GM21576 (cell line): ENCODE measurements at regions not wholly inside any gene's neighbourhood (a gene's known extent, or its start where the extent isn't known, plus 50 kb on each side); places are given as distances from the start of the nearest gene placed in this dataset.
A peak's percentile ranks its signal among the peaks of the same experiment; 100 is the strongest.
"Not testable (repeated sequence)": the region's sequence is repeated elsewhere in the genome, so short reads cannot be mapped to it uniquely, and the experiment has no call there.

Experiments
- ATAC-seq: cut with Tn5 transposase; IDR thresholded peaks from one replicate; pipeline ENCODE4 v1.9.1; 2021; ENCODE audit warnings: mild to moderate bottlenecking, moderate library complexity; ENCODE audit not compliant: unreplicated experiment

DNA sequence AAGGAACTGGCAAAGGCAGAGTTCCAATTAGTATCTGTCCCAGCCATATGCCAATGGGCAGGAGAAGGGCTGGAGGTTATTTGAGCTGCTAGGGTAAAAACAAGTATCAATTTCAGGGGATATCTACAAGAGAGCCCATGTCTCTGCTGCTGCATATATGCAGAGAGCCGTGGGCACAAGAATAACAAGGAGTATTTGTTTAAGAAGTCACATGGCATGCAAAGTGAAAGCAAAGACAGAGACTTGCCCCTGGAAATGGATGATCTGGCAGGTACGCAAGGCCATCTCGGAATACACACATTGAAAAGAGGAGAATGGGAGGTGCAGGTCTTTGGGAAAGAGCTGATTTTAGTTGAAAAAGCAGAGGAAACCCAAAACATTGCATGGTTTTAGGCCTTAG lies 170.6 kb downstream of the EVA1A start:
- no peak for ATAC-seq

DNA sequence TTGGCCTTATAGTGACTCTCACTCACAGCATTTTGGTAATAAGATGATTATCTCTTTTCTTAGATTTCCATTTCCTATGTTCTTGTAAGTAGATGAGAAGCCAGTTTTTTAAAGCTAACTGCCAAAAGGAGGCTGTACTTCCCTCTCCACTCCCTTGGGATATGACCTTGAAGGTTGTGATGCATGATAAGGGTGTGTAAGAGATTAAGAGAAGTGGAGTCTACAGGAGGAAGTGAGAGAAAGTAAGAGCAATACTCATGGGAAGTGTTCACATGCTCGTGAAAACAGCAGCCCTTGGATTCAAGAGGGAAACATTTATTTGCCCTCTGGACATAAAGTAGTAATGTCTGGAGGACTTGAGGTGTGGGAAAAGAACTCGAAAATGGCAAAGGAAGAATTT lies 171.5 kb downstream of the EVA1A start:
- ATAC-seq: no peak

DNA sequence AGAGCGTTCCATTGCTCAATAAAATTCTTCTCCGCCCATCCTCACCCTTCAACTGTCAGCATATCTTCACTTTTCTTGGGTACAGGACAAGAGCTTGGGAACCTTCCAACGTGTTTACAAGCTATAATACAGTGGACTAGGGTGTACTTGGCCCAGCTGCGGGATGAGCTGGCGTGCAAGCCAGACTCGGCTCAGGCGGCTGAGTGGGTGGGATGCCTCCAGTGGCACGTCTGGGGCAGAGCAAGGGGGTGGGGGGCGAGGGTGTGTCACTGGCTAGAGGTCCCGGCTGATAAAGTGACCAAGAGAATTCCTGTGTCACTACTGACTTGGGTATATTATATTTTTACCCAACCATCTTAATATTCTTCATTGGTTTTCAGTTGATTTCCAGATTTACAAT lies 179.7 kb downstream of the EVA1A start:
- ATAC-seq: no peak

DNA sequence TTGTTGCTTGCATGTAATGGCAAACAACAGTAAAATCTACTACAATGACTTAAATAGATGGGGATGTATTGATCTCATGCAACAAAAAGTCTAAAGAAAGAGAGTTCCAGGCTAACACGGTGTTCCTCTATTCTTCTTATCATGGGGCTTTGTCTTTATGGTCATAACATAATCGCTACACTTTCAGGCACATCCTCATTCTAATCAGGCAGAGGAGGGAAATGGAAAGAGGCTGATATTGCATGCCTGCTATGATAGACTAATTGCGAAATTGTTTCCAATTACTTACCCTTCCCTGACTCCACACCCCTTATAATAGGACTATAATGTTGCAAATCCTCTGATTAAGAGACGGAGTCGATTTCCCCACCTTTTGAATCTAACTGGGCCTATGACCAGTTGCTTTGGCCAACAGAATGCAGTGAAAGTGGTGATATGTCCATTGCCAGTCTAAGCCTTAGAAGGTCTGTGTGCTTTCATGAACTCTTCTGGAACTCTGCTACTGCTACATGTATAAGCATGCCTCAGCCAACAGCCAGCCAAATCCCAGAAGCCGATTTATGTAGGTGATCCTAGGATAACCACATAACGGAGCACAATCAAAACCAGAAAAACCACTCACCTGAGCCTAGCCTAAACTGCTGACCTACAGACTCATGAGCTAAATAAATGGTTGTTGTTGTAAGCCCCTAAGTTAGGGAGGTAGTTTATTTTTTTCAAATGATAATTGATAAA lies 180.3 kb upstream of the TACR1 start:
- ATAC-seq: no peak

DNA sequence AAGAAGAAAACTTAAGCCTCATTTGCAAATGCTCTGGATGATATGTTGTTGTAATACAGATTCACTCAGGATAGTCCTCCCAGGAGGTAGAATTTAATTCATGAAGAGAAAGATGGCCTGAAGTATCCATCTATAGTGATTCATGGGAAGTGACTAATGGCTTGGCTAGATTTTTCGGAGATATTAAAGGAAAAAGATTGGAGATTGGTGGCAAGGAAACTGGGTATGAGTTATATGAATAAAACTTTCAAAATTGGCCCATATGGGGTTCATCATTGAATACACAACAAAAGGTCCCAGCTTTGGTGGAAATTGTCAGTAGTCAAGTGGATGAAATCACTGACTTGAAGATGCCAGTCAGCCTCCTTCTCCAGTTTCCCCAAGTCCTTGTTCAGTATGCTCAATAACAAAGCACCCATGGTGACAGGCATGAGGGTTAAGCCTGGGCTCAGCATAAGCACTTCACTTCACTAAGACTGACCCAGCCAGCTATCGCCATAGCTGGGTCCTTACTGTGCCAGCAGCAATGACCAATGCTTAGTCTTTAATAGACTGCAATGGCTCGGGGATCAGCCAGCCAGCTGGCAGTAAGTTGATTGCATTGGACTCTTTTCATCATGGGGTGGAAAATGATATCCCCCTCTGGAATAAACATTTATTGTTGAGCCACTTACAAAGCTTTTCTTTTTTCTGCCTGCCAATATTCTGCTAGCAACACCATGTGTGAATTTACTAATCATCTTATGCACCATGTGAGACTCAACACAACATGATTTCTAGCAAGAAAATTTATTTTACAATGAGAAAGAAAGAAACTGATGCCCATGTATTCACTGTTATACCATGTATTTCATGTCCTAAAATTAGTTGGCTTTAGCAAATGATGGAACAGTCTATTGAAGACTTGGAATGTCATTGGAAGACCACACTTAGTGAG lies 176.6 kb upstream of the TACR1 start:
- no peak for ATAC-seq

DNA sequence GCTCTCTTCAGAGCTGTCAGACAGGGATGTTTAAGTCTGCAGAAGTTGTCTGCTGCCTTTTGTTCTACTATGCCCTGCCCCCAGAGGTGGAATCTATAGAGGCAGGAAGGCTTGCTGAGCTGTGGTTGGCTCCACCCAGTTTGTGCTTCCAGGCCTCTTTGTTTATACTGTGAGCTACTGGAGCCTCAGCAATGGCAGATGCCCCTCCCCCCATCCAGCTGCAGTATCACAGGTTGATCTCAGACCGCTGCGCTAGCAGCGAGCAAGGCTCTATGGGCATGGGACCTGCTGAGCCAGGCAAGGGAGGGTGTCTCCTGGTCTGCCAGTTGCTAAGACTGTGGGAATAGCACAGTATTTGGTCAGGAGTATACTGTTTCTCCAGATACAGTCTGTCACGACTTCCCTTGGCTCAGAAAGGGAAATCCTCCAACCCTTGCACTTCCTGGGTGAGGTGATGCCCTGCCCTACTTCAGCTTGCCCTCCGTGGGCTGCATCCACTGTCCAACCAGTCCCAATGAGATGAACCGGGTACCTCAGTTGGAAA lies 175.2 kb upstream of the TACR1 start:
- not testable (repeated sequence) for ATAC-seq

DNA sequence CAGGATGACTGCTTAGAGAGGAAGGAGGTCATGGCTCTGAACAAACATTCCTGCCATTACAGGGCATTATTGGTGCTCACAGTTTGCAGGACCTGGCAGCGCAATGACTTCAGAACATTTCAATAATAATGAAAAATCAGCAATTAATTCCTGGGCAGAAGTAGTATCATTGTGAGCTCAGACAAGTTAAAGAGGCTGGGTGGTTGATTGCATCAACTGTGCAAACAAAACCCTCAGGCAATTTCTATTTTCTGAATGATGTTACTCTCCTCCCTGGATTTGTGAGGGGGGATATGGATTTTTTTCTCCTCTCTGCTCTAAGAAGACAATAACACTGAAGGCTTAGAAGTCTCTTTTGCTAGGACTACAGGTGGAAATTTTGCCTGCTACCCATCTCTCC lies 168.1 kb upstream of the TACR1 start:
- no peak for ATAC-seq

DNA sequence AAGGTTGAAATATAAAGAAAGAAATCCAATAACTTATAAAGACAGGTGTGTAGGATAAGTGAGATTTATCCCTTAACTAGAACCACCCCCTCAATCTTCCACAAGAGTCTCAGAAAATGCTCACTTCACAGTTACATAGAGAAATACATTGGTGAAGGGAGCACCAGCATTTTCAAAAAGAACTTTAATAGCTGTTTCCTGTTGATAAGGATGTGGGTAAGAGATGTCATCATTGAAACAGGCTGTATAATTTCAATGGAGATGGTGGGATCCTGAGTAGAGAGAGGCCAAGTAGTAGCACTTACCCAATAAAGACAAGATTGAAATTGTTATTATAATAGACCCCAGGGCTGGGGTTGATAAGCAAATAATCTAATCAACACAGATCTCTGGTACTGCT lies 162.2 kb upstream of the TACR1 start:
- no peak for ATAC-seq

DNA sequence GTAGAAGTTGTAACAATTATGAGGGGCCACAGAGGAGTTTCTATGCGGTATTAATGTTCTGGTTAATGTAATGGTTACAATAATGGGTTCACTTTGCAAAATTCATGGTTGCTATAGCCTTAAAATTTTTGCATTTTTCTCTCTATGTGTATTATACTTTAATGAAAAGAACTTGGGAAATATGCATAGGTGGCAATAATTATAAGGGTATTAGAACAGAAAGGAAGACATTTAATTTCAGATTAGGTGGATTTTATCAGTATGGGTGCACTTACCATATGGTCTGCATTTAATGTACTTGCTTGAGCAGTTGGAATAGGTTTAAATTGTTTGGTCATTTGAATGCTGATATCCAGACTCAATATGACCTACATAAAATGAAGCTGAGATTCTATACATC lies 161.6 kb upstream of the TACR1 start:
- no peak for ATAC-seq

DNA sequence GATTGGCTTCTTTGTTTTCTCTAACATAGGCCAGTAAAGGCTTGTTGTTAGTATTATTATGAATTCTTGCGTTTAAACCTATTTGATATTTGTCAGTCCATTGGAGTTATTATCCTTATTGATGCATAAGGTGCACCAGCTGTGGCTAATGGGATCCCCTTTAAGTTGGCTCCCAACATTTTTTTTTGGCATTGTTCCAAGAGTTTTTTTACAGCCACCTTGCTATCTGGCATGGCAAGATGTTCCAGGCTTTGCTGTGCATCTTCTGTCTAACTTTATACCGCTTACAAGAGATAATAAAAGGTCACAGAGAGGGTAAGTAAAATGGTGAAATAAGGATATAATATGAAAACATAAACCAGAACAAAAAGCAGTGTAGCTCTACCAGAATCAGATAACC lies 157.5 kb upstream of the TACR1 start:
- ATAC-seq: no peak

DNA sequence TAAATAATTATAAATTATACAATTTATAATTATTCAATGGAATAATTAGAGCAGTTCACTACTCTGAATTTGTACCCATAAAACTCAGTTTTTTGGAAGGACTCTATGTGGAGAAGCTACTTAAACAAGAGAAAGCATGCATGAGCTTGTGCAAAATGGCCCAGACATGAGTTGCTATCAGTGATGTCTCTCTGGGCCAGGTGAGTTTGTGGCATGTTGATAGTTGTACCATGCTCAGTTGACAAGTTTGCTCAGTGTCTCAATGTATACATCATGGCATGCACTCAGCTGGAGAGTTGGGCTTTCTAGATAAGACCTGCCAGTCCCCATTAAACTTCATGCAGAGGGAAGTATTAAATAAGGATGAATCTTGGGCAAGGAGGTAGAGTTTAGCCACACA lies 153.8 kb upstream of the TACR1 start:
- ATAC-seq: no peak

DNA sequence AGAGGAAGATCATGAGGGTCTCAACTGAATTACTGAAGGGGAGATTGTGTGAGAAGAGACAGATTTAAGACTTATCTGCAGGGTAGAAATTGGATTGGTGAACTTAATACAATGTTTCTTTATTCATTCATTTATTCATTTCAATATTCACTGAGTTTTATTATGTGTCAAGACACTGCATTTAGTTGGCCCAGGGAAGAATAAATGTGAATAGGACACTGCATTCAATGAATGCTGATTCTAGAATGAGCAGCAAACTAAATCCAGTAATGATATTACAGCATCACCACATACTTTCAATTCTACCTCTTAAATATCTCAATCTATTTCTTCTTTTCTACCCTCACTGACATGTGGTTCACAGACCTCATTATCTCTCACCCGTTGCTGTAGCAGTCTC lies 149.0 kb upstream of the TACR1 start:
- no peak for ATAC-seq

DNA sequence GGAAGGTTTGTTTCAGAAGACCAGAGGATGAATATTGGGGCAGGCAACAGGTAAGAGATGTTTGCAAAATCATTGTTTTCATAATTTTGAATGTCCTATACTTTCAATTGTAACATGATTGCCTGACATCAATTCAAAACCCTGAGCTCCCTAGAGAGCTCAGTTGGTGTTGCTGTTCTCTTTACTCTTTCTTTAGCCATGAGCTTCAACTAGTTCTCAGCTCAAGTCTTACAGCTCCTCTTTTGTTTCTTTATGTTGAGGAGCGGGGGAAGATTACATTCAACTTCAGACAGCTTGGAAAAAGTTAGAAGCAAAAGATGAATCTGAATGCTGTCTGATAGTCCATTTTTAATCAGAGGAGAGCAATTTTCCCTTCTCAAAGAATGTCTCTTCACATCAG lies 144.8 kb upstream of the TACR1 start:
- no peak for ATAC-seq

DNA sequence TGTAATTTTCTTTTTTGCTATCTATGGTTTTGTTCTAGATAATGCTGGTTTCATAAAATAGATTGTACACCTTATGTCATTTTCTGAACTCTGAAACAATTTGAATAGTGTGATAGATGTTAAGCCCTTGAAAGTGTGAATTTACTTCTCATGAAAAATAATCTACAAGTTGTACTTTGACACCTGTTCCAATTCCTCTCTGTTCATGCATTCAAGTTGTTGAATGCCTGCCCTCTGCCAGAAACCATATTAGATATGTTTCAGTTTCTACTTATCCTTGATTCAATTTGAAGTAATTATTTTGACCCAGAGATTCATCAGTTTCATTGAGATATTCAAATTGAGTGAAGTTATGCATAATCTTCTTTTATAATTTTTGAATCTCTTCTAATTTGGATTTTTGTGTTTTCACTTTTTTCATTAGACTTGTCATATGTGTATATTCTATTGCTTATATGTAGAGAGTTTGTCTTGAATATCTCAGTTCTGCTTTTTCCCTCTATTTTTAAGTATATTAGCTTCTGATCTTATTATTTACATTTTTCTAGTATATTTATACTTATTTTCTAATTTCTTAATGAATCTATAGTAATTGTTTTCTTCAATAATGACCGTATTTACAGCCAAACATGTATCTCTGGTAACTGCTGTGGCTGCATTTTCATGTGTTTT lies 143.3 kb upstream of the TACR1 start:
- peak; percentile 75 for ATAC-seq

DNA sequence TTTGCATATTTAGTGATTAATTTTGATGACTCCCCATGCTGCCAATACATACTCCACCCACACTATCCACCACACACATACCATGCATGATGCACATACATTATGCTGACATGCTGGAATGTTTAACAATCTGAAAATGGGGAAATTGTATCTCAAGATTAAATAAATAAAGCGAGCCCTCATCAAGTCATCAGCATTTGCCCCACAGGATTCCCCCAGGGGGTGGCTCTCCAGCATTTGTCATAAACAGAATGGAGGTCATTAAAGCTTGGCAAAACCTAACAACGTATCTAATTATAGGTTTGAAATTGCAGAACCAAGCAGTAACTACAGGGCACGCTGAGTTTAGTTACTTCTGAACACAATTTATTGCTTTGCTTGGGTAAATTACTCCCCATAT lies 141.2 kb upstream of the TACR1 start:
- no peak for ATAC-seq

DNA sequence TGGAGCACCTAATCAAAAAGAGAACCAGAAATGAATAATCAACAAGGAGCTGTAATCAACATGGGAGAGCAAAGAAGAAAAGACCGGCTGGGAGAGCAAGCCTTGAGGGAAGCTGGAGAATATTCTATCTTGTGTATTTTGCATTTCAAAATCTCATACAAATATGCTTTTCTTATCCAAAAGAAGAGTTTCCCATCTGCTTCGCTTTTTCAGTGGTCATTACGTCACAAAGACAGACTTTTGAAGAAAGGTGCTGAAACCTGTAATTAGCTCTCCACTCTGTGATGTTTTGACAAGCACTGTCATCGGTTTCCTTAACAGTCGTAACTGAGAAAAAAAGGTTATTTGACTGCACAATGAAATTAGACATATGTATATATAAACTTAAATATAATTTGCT lies 139.1 kb upstream of the TACR1 start:
- ATAC-seq: no peak

DNA sequence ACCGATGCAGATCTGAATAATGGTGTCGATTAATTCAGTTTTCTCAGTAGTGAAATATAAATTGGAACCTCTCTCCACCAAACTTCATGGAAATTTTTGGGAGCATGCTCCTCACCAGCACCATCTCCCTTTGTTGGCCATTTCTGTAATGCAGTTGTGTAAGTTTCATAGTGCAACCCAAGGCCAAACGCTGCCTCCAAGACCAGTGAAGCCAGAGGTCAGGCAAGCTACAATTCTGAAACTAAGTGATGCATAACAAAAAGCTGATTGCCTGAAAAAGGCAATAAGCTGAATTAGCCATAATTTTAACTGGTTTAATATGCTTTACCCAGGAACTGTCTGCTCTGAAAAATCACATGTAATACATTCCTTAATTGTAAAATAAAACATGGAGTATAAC lies 138.3 kb upstream of the TACR1 start:
- ATAC-seq: no peak

DNA sequence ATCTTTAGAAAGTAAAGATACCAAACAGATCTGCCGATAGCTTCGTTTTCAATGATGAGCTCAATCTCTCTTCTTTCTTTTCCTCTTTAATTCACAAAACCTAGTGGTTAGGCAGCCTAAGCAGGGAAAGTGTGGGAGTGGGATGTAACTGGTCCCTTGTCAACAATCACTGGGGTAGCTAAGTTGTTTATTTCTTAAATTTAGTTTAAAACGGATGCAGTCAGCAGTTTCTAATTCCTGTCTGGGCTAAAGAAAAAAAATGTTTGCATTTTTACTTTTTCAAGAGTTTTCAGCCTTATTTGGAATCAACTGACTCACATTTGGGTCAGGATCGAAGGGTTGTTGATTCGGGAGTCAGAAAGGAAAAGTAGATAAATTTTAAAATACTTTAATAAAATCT lies 137.7 kb upstream of the TACR1 start:
- ATAC-seq: no peak

DNA sequence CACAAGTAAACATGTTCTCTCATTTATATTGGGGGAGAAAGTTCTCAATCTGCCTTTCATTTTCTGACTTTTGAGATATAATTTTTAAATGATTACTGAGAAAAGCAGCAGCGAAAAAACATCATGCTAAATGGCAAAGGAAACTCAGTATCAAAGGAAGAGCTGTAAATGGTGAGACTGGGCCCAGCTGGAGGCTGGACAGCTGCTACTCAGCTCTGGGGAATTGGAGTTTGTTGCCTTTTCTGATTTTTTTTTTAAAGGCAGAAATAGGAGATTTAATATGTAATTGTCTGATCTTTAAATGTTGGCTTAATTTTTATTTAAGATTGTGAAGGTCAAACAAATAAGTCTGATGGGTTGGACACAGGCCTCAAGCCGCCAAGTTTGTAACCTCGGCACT lies 137.1 kb upstream of the TACR1 start:
- ATAC-seq: no peak

DNA sequence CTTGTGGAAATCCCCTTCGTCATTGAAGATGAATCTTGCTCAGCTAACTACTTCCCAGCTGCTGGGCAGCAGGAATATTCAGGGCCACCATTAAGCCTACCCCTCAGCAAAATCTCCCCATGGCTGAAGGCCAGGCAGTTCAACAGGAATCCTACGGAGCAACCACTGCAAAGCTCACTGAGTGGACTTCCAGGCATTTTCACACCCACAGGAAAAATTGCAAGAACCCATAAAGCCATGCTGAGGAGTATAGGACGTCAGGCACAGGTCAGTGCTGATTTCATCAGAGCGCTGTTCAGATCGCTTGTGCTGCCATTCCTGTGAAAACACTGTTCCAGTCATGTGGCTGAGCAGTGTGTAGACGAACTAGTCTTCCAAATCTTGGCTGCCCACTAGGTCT lies 134.8 kb upstream of the TACR1 start:
- no peak for ATAC-seq

DNA sequence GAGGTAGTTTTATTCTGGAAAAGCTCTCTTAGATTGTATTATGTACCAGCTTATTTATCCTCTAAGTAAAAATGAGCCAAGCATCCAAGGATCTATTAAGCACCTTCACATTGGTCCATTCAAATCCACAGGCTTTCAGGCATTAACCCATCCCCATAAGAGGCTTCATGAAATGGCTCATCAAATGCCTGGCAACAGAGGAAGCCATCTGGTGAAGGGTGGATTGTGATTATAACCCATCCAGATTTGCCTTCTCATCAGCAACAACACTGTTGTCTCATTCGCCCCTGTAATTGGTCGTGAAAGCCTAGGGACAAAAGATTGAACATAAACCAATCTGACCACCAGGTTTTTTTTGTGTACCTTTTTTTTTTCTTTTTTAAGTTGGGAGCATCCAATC lies 134.3 kb upstream of the TACR1 start:
- ATAC-seq: no peak

DNA sequence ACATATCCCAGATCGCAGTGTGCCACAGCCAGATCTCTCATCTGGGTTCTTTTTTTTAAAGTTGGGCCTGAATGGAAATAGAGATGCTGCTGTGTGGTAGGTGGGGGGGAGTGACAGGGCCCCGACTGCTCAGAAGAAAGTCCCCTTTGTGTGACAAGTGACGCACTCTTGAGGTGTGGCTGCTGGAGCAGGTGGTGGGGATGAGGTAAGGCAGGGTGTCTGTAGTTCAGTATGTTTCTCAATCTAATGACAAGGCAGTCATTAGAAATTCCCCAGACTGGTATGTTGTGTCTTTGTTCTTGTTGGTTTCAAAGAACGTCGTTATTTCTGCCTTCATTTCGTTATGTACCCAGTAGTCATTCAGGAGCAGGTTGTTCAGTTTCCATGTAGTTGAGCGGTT lies 128.8 kb upstream of the TACR1 start:
- ATAC-seq: no peak
